KMS-11 (cell line): ENCODE measurements at regions not wholly inside any gene's neighbourhood (a gene's known extent, or its start where the extent isn't known, plus 50 kb on each side); places are given as distances from the start of the nearest gene placed in this dataset.

ENCODE experiments used
- H2AFZ ChIP-seq: fragments of 200-600 bp; sonication (generic); 2 replicates; pipeline ENCODE4 v1.6.1; 2016; ENCODE audit warnings: antibody characterized with exemption, mixed run types, low read depth
- H3K27ac ChIP-seq: fragments of 200-600 bp; sonication (generic); 2 replicates; pipeline ENCODE4 v1.6.1; 2016; ENCODE audit warnings: mild to moderate bottlenecking, mixed run types
- H3K27me3 ChIP-seq: fragments of 200-600 bp; sonication (generic); 2 replicates; pipeline ENCODE4 v1.6.1; 2017; ENCODE audit warnings: mild to moderate bottlenecking, low read depth, mixed run types, moderate library complexity; ENCODE audit not compliant: insufficient read depth
- H3K36me3 ChIP-seq: fragments of 200-600 bp; sonication (generic); 2 replicates; pipeline ENCODE4 v1.6.1; 2017; ENCODE audit warnings: mild to moderate bottlenecking, mixed run types; ENCODE audit not compliant: insufficient read depth
- H3K4me1 ChIP-seq: fragments of 200-600 bp; sonication (generic); 2 replicates; pipeline ENCODE4 v1.6.1; 2016; ENCODE audit warnings: mild to moderate bottlenecking, low read depth, mixed run types; ENCODE audit not compliant: poor library complexity, severe bottlenecking
- H3K4me2 ChIP-seq: fragments of 200-600 bp; sonication (generic); 2 replicates; pipeline ENCODE4 v1.7.0; 2016; ENCODE audit warnings: mild to moderate bottlenecking, mixed run types
- H3K4me3 ChIP-seq: fragments of 200-600 bp; sonication (generic); IDR thresholded peaks from 2 replicates; pipeline ENCODE4 v1.6.1; 2017; ENCODE audit warnings: low read depth, low read length, mixed read lengths; ENCODE audit not compliant: insufficient read depth
- H3K79me2 ChIP-seq: fragments of 200-600 bp; sonication (generic); 2 replicates; pipeline ENCODE4 v1.6.1; 2016; ENCODE audit warnings: low read depth, mixed run types; ENCODE audit not compliant: insufficient read depth
- H3K9ac ChIP-seq: fragments of 200-600 bp; sonication (generic); 2 replicates; pipeline ENCODE4 v1.6.1; 2016; ENCODE audit warnings: mild to moderate bottlenecking, mixed run types
- H4K20me1 ChIP-seq: fragments of 200-600 bp; sonication (generic); 2 replicates; pipeline ENCODE4 v1.6.1; 2016; ENCODE audit warnings: mild to moderate bottlenecking, mixed run types; ENCODE audit not compliant: insufficient read depth
- TF ChIP-seq, protein P1 (sequence below): fragments of 200-600 bp; sonication (generic); conservative IDR thresholded peaks from 2 replicates; pipeline ENCODE4 v1.6.1; 2017; ENCODE audit warnings: low read depth, mild to moderate bottlenecking, antibody characterized with exemption, low read length, moderate library complexity, mixed read lengths

- TF ChIP-seq, protein P1, sequence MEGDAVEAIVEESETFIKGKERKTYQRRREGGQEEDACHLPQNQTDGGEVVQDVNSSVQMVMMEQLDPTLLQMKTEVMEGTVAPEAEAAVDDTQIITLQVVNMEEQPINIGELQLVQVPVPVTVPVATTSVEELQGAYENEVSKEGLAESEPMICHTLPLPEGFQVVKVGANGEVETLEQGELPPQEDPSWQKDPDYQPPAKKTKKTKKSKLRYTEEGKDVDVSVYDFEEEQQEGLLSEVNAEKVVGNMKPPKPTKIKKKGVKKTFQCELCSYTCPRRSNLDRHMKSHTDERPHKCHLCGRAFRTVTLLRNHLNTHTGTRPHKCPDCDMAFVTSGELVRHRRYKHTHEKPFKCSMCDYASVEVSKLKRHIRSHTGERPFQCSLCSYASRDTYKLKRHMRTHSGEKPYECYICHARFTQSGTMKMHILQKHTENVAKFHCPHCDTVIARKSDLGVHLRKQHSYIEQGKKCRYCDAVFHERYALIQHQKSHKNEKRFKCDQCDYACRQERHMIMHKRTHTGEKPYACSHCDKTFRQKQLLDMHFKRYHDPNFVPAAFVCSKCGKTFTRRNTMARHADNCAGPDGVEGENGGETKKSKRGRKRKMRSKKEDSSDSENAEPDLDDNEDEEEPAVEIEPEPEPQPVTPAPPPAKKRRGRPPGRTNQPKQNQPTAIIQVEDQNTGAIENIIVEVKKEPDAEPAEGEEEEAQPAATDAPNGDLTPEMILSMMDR = no peak
Measured at GRCh38 chr2:160908157-160908556, 252.1 kb upstream of the TANK start.

GRCh38 chr2:160909781-160910242, 250.4 kb upstream of the TANK start:
- Histone ChIP-seq H3K79me2 (no peaks in the 10 kb centered on the region), H3K36me3 (no peaks in the 10 kb centered on the region), H4K20me1 (no peaks in the 10 kb centered on the region), H3K9ac (no peak overlapping the region), H3K4me3 (no peak overlapping the region), H3K4me1 (peaks cover 22% of the 10 kb centered on the region), H2AFZ (no peak overlapping the region), H3K27me3 (no peaks in the 10 kb centered on the region), H3K27ac (no peak overlapping the region), H3K4me2 (no peak overlapping the region)
- TF ChIP-seq, protein P1 = no peak

More at GRCh38 chr2:160908157-160908556, 252.1 kb upstream of the TANK start:
- no peaks in the 10 kb centered on the region for H3K36me3 ChIP-seq
- no peaks in the 10 kb centered on the region for H3K27me3 ChIP-seq
- H2AFZ ChIP-seq = no peak overlapping the region
- no peak overlapping the region for H3K4me3 ChIP-seq
- H3K9ac ChIP-seq = no peak overlapping the region
- H3K27ac ChIP-seq = no peak overlapping the region
- H3K4me1 ChIP-seq = peaks cover 22% of the 10 kb centered on the region
- no peak overlapping the region for H3K4me2 ChIP-seq
- no peaks in the 10 kb centered on the region for H4K20me1 ChIP-seq
- H3K79me2 ChIP-seq = no peaks in the 10 kb centered on the region

- H3K36me3 ChIP-seq = no peaks in the 10 kb centered on the region
- no peak overlapping the region for H3K27ac ChIP-seq
- no peak overlapping the region for H3K9ac ChIP-seq
- no peak overlapping the region for H3K4me3 ChIP-seq
- H3K79me2 ChIP-seq = no peaks in the 10 kb centered on the region
- H3K27me3 ChIP-seq = no peaks in the 10 kb centered on the region
- H3K4me2 ChIP-seq = no peak overlapping the region
- H4K20me1 ChIP-seq = no peaks in the 10 kb centered on the region
- peaks cover 22% of the 10 kb centered on the region for H3K4me1 ChIP-seq
- H2AFZ ChIP-seq = no peak overlapping the region
- TF ChIP-seq, protein P1 = no peak
Measured at GRCh38 chr2:160910681-160911080, 249.5 kb upstream of the TANK start.

DNA sequence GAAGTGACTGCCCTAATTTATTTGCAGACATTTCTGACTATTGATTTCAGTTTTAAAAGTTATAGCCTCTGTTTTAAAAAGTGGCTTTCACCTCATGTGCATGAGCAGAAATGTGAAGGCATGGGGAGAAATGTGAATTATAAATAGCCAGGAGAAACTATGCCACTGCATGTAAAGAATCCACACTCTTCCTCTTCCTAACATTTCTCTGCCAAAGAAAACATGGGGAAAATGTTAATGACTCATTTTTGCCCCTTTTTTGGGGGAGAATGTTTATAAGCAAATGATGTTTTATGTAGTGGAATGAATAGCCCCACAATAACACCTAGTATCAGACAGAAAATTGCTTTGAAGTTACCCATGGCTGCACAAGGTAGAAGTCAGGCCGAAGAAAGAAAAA, 249.0 kb upstream of the TANK start:
- Histone ChIP-seq H3K4me2 (no peak overlapping the region), H3K4me1 (peaks cover 19% of the 10 kb centered on the region), H3K9ac (no peak overlapping the region), H3K27me3 (no peaks in the 10 kb centered on the region), H3K4me3 (no peak overlapping the region), H2AFZ (no peak overlapping the region), H3K79me2 (no peaks in the 10 kb centered on the region), H4K20me1 (no peaks in the 10 kb centered on the region), H3K36me3 (no peaks in the 10 kb centered on the region), H3K27ac (no peak overlapping the region)
- TF ChIP-seq, protein P1 = no peak

DNA sequence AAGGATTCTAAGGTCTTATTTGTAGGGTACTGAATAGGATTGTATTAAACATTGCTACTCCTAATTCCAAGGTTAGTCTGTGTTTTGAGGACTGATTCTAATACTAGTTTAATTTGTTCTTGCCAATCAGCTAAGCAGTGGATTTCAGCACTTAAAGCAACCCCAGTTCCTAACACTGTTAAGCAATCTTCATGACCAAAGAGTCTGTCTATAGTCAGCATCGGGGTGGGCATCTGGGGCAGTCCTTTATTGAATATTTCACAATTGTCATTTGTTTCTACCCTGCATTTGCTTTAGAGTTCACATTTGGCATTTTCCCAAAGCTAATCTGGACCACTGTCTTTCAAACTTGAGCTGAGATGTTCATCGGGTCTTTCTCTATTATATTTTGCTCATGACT, 248.0 kb upstream of the TANK start:
- Histone ChIP-seq H3K27ac (no peak overlapping the region), H3K4me2 (no peak overlapping the region), H3K79me2 (no peaks in the 10 kb centered on the region), H3K4me1 (peaks cover 9% of the 10 kb centered on the region), H3K27me3 (no peaks in the 10 kb centered on the region), H3K36me3 (no peaks in the 10 kb centered on the region), H2AFZ (no peak overlapping the region), H4K20me1 (no peaks in the 10 kb centered on the region), H3K4me3 (no peak overlapping the region), H3K9ac (no peak overlapping the region)
- TF ChIP-seq, protein P1 = no peak
